ENCODE measurements at regions not wholly inside any gene's neighbourhood (a gene's known extent, or its start where the extent isn't known, plus 50 kb on each side); places are given as distances from the start of the nearest gene placed in this dataset.

- Mint-ChIP-seq H3K9me3 (peaks cover 14% of the 10 kb centered on the region), H3K27ac (no peak overlapping the region), H3K27me3 (peaks cover 67% of the 10 kb centered on the region), H3K36me3 (ENCODE audit: low read depth) (peaks cover 11% of the 10 kb centered on the region), H3K4me3 (no peak overlapping the region), H3K4me1 (peaks cover 5% of the 10 kb centered on the region)
- ChIA-PET CTCF (no interaction called here), POLR2A (no interaction called here)
- no peak for DNase-seq
Measured at GRCh38 chr2:111642586-111643327, 241.2 kb downstream of the ANAPC1 start.

GRCh38 chr2:111643759-111644158 lies 240.2 kb downstream of the ANAPC1 start:
- Mint-ChIP-seq H3K27me3 (peaks cover 60% of the 10 kb centered on the region), H3K4me1 (peaks cover 5% of the 10 kb centered on the region), H3K36me3 (ENCODE audit: low read depth) (peaks cover 9% of the 10 kb centered on the region), H3K4me3 (no peak overlapping the region), H3K27ac (no peak overlapping the region), H3K9me3 (peaks cover 14% of the 10 kb centered on the region)
- DNase-seq = no peak
- ChIA-PET POLR2A (no interaction called here), CTCF (no interaction called here)

- peaks cover 14% of the 10 kb centered on the region for H3K9me3 Mint-ChIP-seq
- no peak for DNase-seq
- H3K4me3 Mint-ChIP-seq = no peak overlapping the region
- no peak overlapping the region for H3K27ac Mint-ChIP-seq
- peaks cover 7% of the 10 kb centered on the region for H3K4me1 Mint-ChIP-seq
- peaks cover 49% of the 10 kb centered on the region for H3K27me3 Mint-ChIP-seq
- H3K36me3 Mint-ChIP-seq (ENCODE audit: low read depth) = peaks cover 9% of the 10 kb centered on the region
- POLR2A ChIA-PET = no interaction called here
- CTCF ChIA-PET = no interaction called here
Measured at GRCh38 chr2:111647359-111647758, 236.6 kb downstream of the ANAPC1 start.

GRCh38 chr2:111652038-111652437 lies 232.0 kb downstream of the ANAPC1 start:
- H3K36me3 Mint-ChIP-seq (ENCODE audit: low read depth) = peaks cover 3% of the 10 kb centered on the region
- ChIA-PET POLR2A (no interaction called here), CTCF (no interaction called here)
- DNase-seq = no peak
- no peak overlapping the region for H3K4me3 Mint-ChIP-seq
- H3K4me1 Mint-ChIP-seq = peaks cover 13% of the 10 kb centered on the region
- peaks cover 7% of the 10 kb centered on the region for H3K9me3 Mint-ChIP-seq
- no peak overlapping the region for H3K27ac Mint-ChIP-seq
- H3K27me3 Mint-ChIP-seq = peaks cover 66% of the 10 kb centered on the region

DNA sequence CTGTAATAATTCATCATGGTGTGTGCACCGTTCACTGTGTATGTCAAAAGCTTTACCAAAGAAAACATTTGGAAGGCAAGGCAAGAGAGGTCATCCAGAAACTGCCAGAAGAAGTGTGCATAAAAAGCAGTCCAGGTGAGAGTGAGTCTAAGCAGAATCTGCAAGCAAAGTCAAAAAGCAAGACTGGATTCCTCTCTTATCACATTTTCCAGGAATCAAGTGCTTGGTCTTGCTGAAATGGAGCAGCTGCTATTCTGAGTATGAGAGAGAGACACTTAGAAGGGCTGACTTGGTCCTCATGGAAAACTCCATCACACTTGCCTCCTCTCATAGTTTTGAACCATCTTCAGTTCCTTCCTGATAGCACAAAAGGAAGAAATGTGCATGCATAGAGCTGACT lies 231.3 kb downstream of the ANAPC1 start:
- Mint-ChIP-seq H3K36me3 (ENCODE audit: low read depth) (no peaks in the 10 kb centered on the region), H3K27ac (no peak overlapping the region), H3K27me3 (peaks cover 66% of the 10 kb centered on the region), H3K4me1 (peaks cover 13% of the 10 kb centered on the region), H3K9me3 (peaks cover under 1% of the 10 kb centered on the region), H3K4me3 (no peak overlapping the region)
- DNase-seq = no peak
- POLR2A ChIA-PET = no interaction called here
- CTCF ChIA-PET = no interaction called here

- CTCF ChIA-PET = no interaction called here
- POLR2A ChIA-PET = no interaction called here
- peaks cover 68% of the 10 kb centered on the region for H3K27me3 Mint-ChIP-seq
Measured at GRCh38 chr2:111653103-111653624, 230.8 kb downstream of the ANAPC1 start.

GRCh38 chr2:111653913-111654312 lies 230.1 kb downstream of the ANAPC1 start:
- DNase-seq = no peak
- H3K27ac Mint-ChIP-seq = no peak overlapping the region
- no peaks in the 10 kb centered on the region for H3K9me3 Mint-ChIP-seq
- H3K4me3 Mint-ChIP-seq = no peak overlapping the region
- no peaks in the 10 kb centered on the region for H3K36me3 Mint-ChIP-seq (ENCODE audit: low read depth)
- peaks cover 66% of the 10 kb centered on the region for H3K27me3 Mint-ChIP-seq
- ChIA-PET CTCF (no interaction called here), POLR2A (no interaction called here)
- peaks cover 13% of the 10 kb centered on the region for H3K4me1 Mint-ChIP-seq

More at GRCh38 chr2:111653103-111653624, 230.8 kb downstream of the ANAPC1 start:
- Mint-ChIP-seq H3K27ac (no peak overlapping the region), H3K36me3 (ENCODE audit: low read depth) (no peaks in the 10 kb centered on the region), H3K4me1 (peaks cover 13% of the 10 kb centered on the region), H3K4me3 (no peak overlapping the region), H3K9me3 (no peaks in the 10 kb centered on the region)
- DNase-seq = no peak

- Mint-ChIP-seq H3K27me3 (peaks cover 70% of the 10 kb centered on the region), H3K4me3 (no peak overlapping the region), H3K9me3 (no peaks in the 10 kb centered on the region), H3K27ac (no peak overlapping the region), H3K4me1 (peaks cover 13% of the 10 kb centered on the region), H3K36me3 (ENCODE audit: low read depth) (no peaks in the 10 kb centered on the region)
- POLR2A ChIA-PET = no interaction called here
- no peak for DNase-seq
- CTCF ChIA-PET = no interaction called here
Measured at GRCh38 chr2:111654829-111655228, 229.2 kb downstream of the ANAPC1 start.

DNA sequence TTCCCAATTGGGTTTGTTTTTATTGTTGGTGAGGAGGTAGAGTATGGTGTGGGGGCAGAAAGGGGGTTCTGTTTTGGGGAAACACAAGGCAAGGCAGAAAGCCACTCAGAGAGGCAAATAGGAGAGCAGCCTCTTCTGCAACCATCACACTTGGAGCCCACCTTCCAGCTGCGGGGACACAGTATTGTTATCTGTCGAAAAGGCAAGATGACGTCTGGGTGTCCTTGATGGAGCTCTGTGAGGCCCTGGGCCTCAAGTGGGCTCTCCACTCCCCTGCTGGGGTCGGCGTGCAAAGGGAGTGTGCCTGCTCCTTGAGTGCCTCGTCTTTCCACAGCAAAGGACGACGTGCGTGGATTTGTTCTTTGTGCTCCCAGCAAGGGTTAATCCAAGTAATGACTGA lies 227.6 kb downstream of the ANAPC1 start:
- Mint-ChIP-seq H3K4me3 (no peak overlapping the region), H3K27me3 (peaks cover 67% of the 10 kb centered on the region), H3K9me3 (no peaks in the 10 kb centered on the region), H3K4me1 (peaks cover 17% of the 10 kb centered on the region), H3K36me3 (ENCODE audit: low read depth) (no peaks in the 10 kb centered on the region), H3K27ac (no peak overlapping the region)
- POLR2A ChIA-PET = no interaction called here
- DNase-seq = no peak
- CTCF ChIA-PET = no interaction called here

DNA sequence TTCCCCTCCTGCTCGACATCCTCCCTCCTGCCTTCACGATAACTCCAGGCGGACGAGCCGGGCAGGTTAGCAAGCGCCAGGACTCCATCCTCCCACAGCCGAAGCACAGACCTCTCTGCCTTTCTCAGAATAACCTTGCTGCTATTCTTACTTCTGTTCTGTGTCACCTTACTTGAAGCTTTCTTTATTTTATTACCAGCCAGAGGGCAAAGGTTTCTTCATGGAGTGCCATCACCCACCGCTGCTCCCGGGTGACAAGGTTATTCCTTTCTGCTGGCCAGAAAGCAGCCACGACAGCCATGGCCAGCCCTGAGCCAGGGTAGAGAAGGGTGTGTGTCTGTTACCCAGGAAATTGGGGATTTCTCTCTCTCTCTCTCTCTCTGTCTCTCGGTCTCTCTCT lies 227.1 kb downstream of the ANAPC1 start:
- H3K27me3 Mint-ChIP-seq = peaks cover 68% of the 10 kb centered on the region
- CTCF ChIA-PET = no interaction called here
- no peak overlapping the region for H3K27ac Mint-ChIP-seq
- H3K4me3 Mint-ChIP-seq = no peak overlapping the region
- H3K9me3 Mint-ChIP-seq = no peaks in the 10 kb centered on the region
- H3K4me1 Mint-ChIP-seq = peaks cover 19% of the 10 kb centered on the region
- no peak for DNase-seq
- POLR2A ChIA-PET = no interaction called here
- H3K36me3 Mint-ChIP-seq (ENCODE audit: low read depth) = no peaks in the 10 kb centered on the region

DNA sequence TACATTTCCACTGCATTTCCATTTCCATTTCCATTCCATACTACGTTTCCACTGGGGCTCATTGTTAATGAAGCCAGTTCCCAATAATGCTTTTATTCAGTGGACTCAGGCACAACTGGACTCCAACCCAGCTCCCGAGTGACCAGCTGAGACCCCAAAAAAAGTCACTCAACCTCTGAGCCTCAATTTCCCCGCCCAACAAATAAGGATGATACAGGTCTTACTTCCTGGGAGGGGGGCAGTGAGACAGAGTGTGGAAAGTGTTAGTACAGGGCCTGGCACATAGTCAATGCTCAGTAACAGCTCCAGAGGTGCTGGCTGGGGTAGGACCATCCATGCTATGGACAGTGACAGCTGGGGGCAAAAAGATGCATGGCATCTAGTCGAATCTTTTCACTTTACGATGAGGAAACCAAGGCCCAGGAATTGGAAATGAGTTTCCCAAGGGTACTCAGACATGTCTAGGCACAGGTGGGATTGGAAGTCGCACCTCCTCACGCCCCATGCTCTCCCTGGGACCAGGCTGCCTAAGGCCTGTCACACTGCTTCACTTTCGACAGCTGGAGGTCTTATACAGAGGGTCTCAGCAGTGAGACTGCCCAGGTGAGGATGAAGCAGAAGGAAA lies 226.5 kb downstream of the ANAPC1 start:
- ChIA-PET CTCF (interaction anchor here (1.2 kb wide), 1 partner anchor 8 kb away, joined by 3 read pairs; no protein-coding TSS in a partner anchor), POLR2A (no interaction called here)
- no peak overlapping the region for H3K27ac Mint-ChIP-seq
- H3K27me3 Mint-ChIP-seq = peaks cover 62% of the 10 kb centered on the region
- DNase-seq = no peak
- no peaks in the 10 kb centered on the region for H3K36me3 Mint-ChIP-seq (ENCODE audit: low read depth)
- H3K4me3 Mint-ChIP-seq = no peak overlapping the region
- H3K4me1 Mint-ChIP-seq = peaks cover 19% of the 10 kb centered on the region
- H3K9me3 Mint-ChIP-seq = no peaks in the 10 kb centered on the region

- no peaks in the 10 kb centered on the region for H3K9me3 Mint-ChIP-seq
- DNase-seq = no peak
- peaks cover 47% of the 10 kb centered on the region for H3K27me3 Mint-ChIP-seq
- CTCF ChIA-PET = no interaction called here
- H3K36me3 Mint-ChIP-seq (ENCODE audit: low read depth) = no peaks in the 10 kb centered on the region
- no peak overlapping the region for H3K27ac Mint-ChIP-seq
- POLR2A ChIA-PET = no interaction called here
- peaks cover 34% of the 10 kb centered on the region for H3K4me1 Mint-ChIP-seq
- no peak overlapping the region for H3K4me3 Mint-ChIP-seq
Measured at GRCh38 chr2:111659361-111660333, 224.3 kb downstream of the ANAPC1 start.

DNA sequence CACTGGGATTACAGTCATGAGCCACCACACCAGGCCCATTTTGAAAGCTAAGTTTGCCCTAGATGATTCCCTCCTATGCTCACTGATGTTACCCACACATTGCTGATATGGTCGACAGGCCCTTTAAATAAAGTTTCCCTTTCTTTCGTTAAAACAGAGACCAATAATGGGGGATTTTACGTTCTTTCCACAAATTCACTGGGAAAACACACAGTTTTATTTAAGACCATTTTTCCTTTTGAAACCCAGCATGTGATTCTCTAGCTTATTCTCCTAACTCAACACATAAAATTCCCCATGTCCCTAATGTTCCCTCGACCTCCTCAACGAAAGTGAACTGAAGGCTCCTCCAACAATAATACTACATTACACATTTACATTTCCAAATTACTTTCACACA lies 223.2 kb downstream of the ANAPC1 start:
- no peak for DNase-seq
- Mint-ChIP-seq H3K27me3 (peaks cover 37% of the 10 kb centered on the region), H3K4me3 (no peak overlapping the region)

More for the DNA sequence above, 223.2 kb downstream of the ANAPC1 start:
- H3K27ac Mint-ChIP-seq = no peak overlapping the region
- H3K36me3 Mint-ChIP-seq (ENCODE audit: low read depth) = no peaks in the 10 kb centered on the region
- ChIA-PET POLR2A (interaction anchor here (0.9 kb wide), 1 partner anchor 29 kb away, joined by 3 read pairs; no protein-coding TSS in a partner anchor), CTCF (interaction anchor here (1.0 kb wide), 1 partner anchor 32 kb away, joined by 3 read pairs; no protein-coding TSS in a partner anchor)
- H3K4me1 Mint-ChIP-seq = peaks cover 29% of the 10 kb centered on the region
- no peaks in the 10 kb centered on the region for H3K9me3 Mint-ChIP-seq

All from activated CD4-positive, alpha-beta memory T cell treated with anti-CD3 and anti-CD28 coated beads, Interleukin-2, amount 10 ng/mL, durations not matched to agents 7 days and 5 days (primary cell).